ENCODE measurements at regions not wholly inside any gene's neighbourhood (a gene's known extent, or its start where the extent isn't known, plus 50 kb on each side); places are given as distances from the start of the nearest gene placed in this dataset.

DNA sequence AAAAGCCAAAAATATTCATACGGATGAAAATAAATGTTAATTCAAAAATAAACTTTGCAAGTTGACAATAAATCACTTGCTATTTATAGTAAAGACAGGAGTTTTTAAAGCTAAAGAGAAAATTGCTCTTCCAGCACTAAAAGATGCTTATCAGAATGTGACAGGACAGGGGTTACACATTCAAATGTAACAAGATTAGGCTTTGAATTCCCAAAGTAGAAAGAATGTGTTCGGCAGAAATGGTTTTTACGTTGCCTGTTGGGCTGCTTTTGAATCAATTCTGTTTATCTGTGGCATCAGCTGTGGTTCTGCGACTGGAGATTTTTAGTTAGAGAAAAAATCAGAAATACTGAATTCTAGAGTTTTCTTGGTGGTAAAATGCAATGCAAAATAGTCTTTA is 669.4 kb downstream of the CPS1 start:
- DNase-seq (ENCODE audit: low spot score), result no peak

DNA sequence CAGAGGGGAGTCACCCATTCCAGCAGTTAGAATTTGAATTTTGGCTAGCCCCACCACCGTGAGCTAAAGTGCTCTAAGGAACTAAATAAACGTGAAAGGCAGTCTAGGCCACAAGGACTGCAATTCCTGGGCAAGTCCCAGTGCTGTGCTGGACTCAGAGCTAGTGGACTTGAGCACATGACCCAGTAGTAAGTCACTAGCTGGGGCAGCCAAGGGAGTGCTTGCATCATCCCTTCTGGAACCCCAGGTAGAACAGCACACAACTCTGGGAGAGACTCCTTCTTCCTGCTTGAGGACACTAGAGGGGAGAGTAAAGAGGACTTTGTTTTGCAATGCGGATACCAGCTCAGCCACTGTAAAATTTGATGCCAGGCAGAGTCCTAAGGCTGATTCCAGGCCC is 672.2 kb downstream of the CPS1 start:
- no peak for DNase-seq (ENCODE audit: low spot score)

- DNase-seq (ENCODE audit: low spot score), result no peak
Observed at GRCh38 chr2:211237586-211238275, 681.3 kb downstream of the CPS1 start.

DNA sequence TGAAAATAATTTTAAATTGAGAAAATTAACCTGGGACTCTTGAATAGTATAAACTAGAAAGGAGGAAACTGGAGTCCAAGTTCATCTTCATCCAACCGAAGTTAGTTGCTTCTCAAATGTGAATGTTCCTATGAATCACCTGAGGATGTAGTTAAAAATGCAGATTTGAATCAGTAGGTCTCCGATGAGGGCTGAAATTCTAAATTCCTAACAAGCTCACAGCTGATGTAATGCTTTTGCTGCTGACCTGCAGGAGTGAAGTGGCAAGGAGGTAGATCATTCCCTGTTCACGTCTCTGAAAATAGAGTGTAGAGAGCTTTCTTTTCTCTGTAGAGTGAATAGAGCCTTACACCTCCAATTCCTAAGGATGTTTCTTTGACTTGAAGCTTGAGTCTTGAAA is 685.5 kb downstream of the CPS1 start:
- no peak for DNase-seq (ENCODE audit: low spot score)

DNA sequence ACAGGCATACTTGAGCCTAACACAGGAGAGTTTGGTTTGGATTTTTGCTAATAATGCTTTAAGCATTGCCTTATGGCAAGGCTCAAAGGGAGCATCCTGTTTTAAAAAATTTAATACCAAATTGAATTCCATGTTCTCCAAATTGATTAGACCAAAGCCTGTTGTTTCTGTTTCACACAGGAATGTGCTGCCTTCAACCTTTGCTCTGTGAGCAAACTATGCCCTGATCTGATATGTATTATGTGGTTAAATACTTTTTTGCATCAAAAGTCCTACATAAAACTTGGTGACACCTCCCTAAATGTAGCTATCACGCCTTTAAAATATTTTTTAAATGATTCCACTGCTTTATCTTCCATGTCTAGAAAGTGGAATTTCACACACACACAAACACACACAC is 691.4 kb downstream of the CPS1 start:
- DNase-seq (ENCODE audit: low spot score), result no peak

DNA sequence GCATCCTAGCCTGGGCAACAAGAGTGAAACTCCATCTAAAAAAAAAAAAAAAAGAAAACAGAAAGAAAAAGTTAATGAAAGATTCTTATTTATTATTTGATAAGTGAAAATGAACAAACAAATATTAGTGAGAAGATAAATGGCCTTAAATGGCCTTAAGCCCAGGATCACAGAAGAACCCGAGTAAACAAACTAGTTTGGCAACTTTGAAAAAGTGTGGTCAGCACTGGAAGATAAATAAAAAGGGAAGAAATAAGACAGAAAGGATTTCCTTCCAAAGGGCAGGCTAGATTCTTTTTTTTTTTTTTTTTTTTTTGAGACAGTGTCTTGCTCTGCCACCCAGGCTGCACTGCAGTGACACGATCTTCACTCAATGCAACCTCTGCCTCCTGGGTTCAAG is 692.4 kb downstream of the CPS1 start:
- DNase-seq (ENCODE audit: low spot score), result no peak

GRCh38 chr2:211251016-211251415 is 694.6 kb downstream of the CPS1 start:
- DNase-seq (ENCODE audit: low spot score), result no peak

GRCh38 chr2:211258646-211259335 is 702.4 kb downstream of the CPS1 start:
- no peak for DNase-seq (ENCODE audit: low spot score)

GRCh38 chr2:211259831-211260476 is 703.6 kb downstream of the CPS1 start:
- DNase-seq (ENCODE audit: low spot score), result no peak

DNA sequence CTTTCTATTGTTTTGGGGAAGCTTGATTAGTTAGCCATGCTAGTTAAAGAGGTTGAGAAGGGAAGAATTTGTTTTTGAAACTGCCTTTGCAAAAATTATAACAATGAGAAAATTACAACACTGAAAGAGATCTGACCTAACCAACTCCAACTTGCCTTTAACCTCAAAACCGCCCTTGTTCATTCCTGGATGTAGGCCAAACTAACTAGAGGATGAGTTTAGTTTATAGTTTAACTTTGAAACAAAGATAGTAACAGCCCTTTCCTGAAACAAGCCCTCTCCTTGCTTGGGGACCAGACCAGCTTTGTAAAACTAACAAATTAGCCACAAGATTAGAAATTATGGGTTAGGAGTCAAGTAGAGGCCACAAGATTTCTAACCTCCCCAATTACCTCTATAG is 713.9 kb downstream of the CPS1 start:
- no peak for DNase-seq (ENCODE audit: low spot score)

- no peak for DNase-seq (ENCODE audit: low spot score)
Observed at GRCh38 chr2:211281430-211282073, 725.2 kb downstream of the CPS1 start.

DNA sequence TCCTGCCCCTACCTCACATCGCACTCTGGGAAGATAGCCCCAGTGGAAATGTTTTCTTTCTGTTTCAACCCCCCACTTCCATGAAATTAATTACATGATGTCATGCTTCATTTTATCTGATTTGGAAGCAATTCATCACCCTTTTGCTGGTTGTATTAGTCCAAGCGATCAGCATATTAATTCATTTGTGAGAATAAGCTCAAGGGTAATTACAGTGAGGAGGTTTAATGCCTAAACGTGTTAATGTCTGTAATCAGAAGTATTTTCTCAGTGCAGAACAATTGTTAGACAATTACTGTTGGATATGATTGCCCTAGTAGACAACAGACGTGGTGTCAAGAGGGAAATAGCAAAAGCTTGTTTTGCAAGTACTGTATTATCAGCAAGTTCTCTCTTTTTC is 746.3 kb downstream of the CPS1 start:
- no peak for DNase-seq (ENCODE audit: low spot score)

DNA sequence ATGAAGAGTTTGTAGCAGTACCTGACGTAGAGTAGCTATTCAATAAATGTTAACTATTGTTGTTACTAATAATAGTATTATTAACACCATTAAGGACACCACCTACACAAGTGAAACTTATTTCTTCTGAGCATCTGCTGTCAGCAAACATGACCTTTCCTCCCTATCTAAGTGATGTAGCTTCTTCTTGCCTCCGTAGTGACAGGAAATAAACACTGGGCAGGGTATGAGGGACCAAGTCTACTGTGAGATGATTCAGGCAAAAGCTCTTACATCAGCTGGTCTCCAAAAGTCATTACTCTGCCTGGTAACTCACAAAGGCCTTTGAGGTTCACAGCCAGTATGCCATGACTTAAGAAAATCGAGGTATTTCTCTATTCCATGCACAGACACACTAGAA is 750.5 kb downstream of the CPS1 start:
- DNase-seq (ENCODE audit: low spot score), result no peak

All from H4 (cell line).